IMR-90 (cell line): ENCODE measurements at regions not wholly inside any gene's neighbourhood (a gene's known extent, or its start where the extent isn't known, plus 50 kb on each side); places are given as distances from the start of the nearest gene placed in this dataset.

ENCODE experiments used
- ATAC-seq: fragments of 200-7000 bp; cut with Tn5 transposase; 2 replicates; pipeline ENCODE4 v1.9.1; 2020; ENCODE audit warnings: low read depth, mild to moderate bottlenecking, moderate library complexity
- BruUV-seq: library from RNA; stranded (reverse); fragments of 400-500 nt; replicated peaks from 2 replicates; lab custom pipeline; 2021; lab: Mats Ljungman, UMichigan
- CTCF ChIA-PET: fragments of 300-600 bp; formaldehyde crosslinking; extraction: SDS; loops from one replicate; lab custom pipeline; 2021; ENCODE audit warnings: antibody characterized with exemption; lab: Yijun Ruan, JAX
- POLR2A ChIA-PET: fragments of 300-600 bp; sonication (Branson Sonifier 250); formaldehyde crosslinking; loops from one replicate; lab custom pipeline; 2022; ENCODE audit warnings: antibody characterized with exemption; ENCODE audit not compliant: unreplicated experiment; lab: Charles Lee
- DNase-seq: peaks from one replicate; pipeline ENCODE4 v3.0.0; 2013
- H2AFZ ChIP-seq: replicated peaks from 2 replicates; pipeline ENCODE3; 2013; ENCODE audit warnings: low read length, mild to moderate bottlenecking; ENCODE audit not compliant: poor library complexity
- H2AK5ac ChIP-seq: 2 replicates; pipeline ENCODE4 v1.6.1; 2013; ENCODE audit warnings: low read depth, low read length, inconsistent platforms
- H2AK9ac ChIP-seq: replicated peaks from 2 replicates; pipeline ENCODE3; 2013; ENCODE audit warnings: mild to moderate bottlenecking, low read depth, low read length, moderate library complexity; ENCODE audit not compliant: poor library complexity
- H2BK120ac ChIP-seq: 2 replicates; pipeline ENCODE4 v1.6.1; 2013; ENCODE audit warnings: low read depth, low read length, inconsistent platforms
- H2BK15ac ChIP-seq: 3 replicates; pipeline ENCODE4 v1.6.1; 2013; ENCODE audit warnings: low read depth, low read length, inconsistent platforms
- H2BK20ac ChIP-seq: 2 replicates; pipeline ENCODE4 v1.6.1; 2013; ENCODE audit warnings: low read depth, mild to moderate bottlenecking, inconsistent platforms, low read length, moderate library complexity
- H2BK5ac ChIP-seq: 2 replicates; pipeline ENCODE4 v1.6.1; 2013; ENCODE audit warnings: mild to moderate bottlenecking, low read depth, low read length, inconsistent platforms; ENCODE audit not compliant: poor library complexity, severe bottlenecking
- H3K14ac ChIP-seq: replicated peaks from 2 replicates; pipeline ENCODE4 v1.6.1; 2013; ENCODE audit warnings: low read depth, low read length, inconsistent platforms
- H3K18ac ChIP-seq: 2 replicates; pipeline ENCODE4 v1.6.1; 2013; ENCODE audit warnings: low read depth, low read length, control low read depth
- H3K23ac ChIP-seq: 2 replicates; pipeline ENCODE4 v1.6.1; 2013; ENCODE audit warnings: low read depth, low read length, inconsistent platforms
- H3K27ac ChIP-seq: 2 replicates; pipeline ENCODE4 v1.5.1; 2013; ENCODE audit warnings: mild to moderate bottlenecking, control low read depth, low read length; ENCODE audit not compliant: insufficient read depth
- H3K27me3 ChIP-seq: 2 replicates; pipeline ENCODE4 v1.6.1; 2013; ENCODE audit warnings: low read length; ENCODE audit not compliant: control insufficient read depth, insufficient read depth
- H3K36me3 ChIP-seq: 2 replicates; pipeline ENCODE4 v1.6.1; 2013; ENCODE audit warnings: low read length, mixed read lengths; ENCODE audit not compliant: control insufficient read depth, insufficient read depth
- H3K4ac ChIP-seq: 2 replicates; pipeline ENCODE4 v1.6.1; 2013; ENCODE audit warnings: low read depth, low read length, inconsistent platforms
- H3K4me1 ChIP-seq: 2 replicates; pipeline ENCODE4 v1.6.1; 2013; ENCODE audit warnings: low read length, mixed read lengths; ENCODE audit not compliant: control insufficient read depth, insufficient read depth
- H3K4me2 ChIP-seq: 2 replicates; pipeline ENCODE4 v1.6.1; 2013; ENCODE audit warnings: low read depth, mild to moderate bottlenecking, control low read depth, low read length, moderate library complexity
- H3K4me3 ChIP-seq: 2 replicates; pipeline ENCODE4 v1.5.1; 2013; ENCODE audit warnings: low read depth, mild to moderate bottlenecking, control low read depth, low read length, moderate library complexity; ENCODE audit not compliant: insufficient read depth
- H3K56ac ChIP-seq: 2 replicates; pipeline ENCODE4 v1.6.1; 2013; ENCODE audit warnings: low read length, inconsistent platforms; ENCODE audit not compliant: insufficient read depth; ENCODE audit errors: extremely low read depth
- H3K79me1 ChIP-seq, 2 experiments: 2 replicates each; pipeline ENCODE4 v1.6.1; 2013; ENCODE audit warnings: low read length in 2 of 2, inconsistent platforms in 1 of 2, low read depth in 1 of 2
- H3K9ac ChIP-seq: 2 replicates; pipeline ENCODE4 v1.6.1; 2013; ENCODE audit warnings: low read depth, low read length, control low read depth
- H3K9me1 ChIP-seq: 2 replicates; pipeline ENCODE4 v1.6.1; 2013; ENCODE audit warnings: low read length, inconsistent platforms; ENCODE audit not compliant: insufficient read depth
- H3K9me3 ChIP-seq: 2 replicates; pipeline ENCODE4 v1.6.1; 2013; ENCODE audit warnings: low read length; ENCODE audit not compliant: control insufficient read depth, insufficient read depth
- H4K20me1 ChIP-seq: 2 replicates; pipeline ENCODE4 v1.6.1; 2013; ENCODE audit warnings: low read length, inconsistent platforms; ENCODE audit not compliant: insufficient read depth
- H4K5ac ChIP-seq: 2 replicates; pipeline ENCODE4 v1.6.1; 2013; ENCODE audit warnings: mild to moderate bottlenecking, low read depth, low read length, control low read depth
- H4K8ac ChIP-seq, 2 experiments: 2 replicates each; pipeline ENCODE4 v1.6.1; 2013; ENCODE audit warnings: low read depth in 2 of 2, low read length in 2 of 2, control low read depth in 1 of 2, inconsistent platforms in 1 of 2
- H4K91ac ChIP-seq: 2 replicates; pipeline ENCODE4 v1.6.1; 2013; ENCODE audit warnings: low read depth, low read length, inconsistent platforms; ENCODE audit not compliant: insufficient read depth
- BHLHE40 ChIP-seq: fragments of 150-350 bp; IDR thresholded peaks from 2 replicates; pipeline ENCODE4 v1.6.1; 2016; ENCODE audit warnings: mild to moderate bottlenecking, low read depth, low read length
- CEBPB ChIP-seq: IDR thresholded peaks from 2 replicates; pipeline ENCODE4 v1.6.1; 2012; ENCODE audit warnings: low read depth, low read length, improper control_type of control experiment
- CHD1 ChIP-seq: IDR thresholded peaks from 2 replicates; pipeline ENCODE4 v1.6.1; 2012; ENCODE audit warnings: low read depth, low read length, improper control_type of control experiment
- CTCF ChIP-seq: conservative IDR thresholded peaks from 2 replicates; pipeline ENCODE4 v1.5.1; 2012; ENCODE audit warnings: mild to moderate bottlenecking, low read depth, low read length, improper control_type of control experiment
- ELK1 ChIP-seq: fragments of 150-350 bp; IDR thresholded peaks from 2 replicates; pipeline ENCODE4 v1.6.1; 2016; ENCODE audit warnings: low read depth, mild to moderate bottlenecking, low read length, moderate library complexity, borderline replicate concordance
- FOS ChIP-seq: fragments of 150-350 bp; IDR thresholded peaks from 2 replicates; pipeline ENCODE4 v1.6.1; 2016; ENCODE audit warnings: low read depth, low read length
- MAFK ChIP-seq: IDR thresholded peaks from 2 replicates; pipeline ENCODE4 v1.6.1; 2012; ENCODE audit warnings: low read depth, low read length, improper control_type of control experiment
- MAZ ChIP-seq: IDR thresholded peaks from 2 replicates; pipeline ENCODE4 v1.6.1; 2012; ENCODE audit warnings: low read depth, mild to moderate bottlenecking, low read length, improper control_type of control experiment, moderate library complexity, borderline replicate concordance
- MXI1 ChIP-seq: IDR thresholded peaks from 2 replicates; pipeline ENCODE4 v1.6.1; 2012; ENCODE audit warnings: low read depth, mild to moderate bottlenecking, low read length, moderate library complexity, borderline replicate concordance
- NFE2L2 ChIP-seq: fragments of 150-350 bp; IDR thresholded peaks from 2 replicates; pipeline ENCODE4 v1.6.1; 2016; ENCODE audit warnings: low read depth, mild to moderate bottlenecking, low read length
- POLR2A ChIP-seq: IDR thresholded peaks from 2 replicates; pipeline ENCODE4 v1.6.1; 2012; ENCODE audit warnings: mild to moderate bottlenecking, low read depth, low read length
- RAD21 ChIP-seq: IDR thresholded peaks from 2 replicates; pipeline ENCODE4 v1.6.1; 2012; ENCODE audit warnings: low read length, improper control_type of control experiment
- RCOR1 ChIP-seq: IDR thresholded peaks from 2 replicates; pipeline ENCODE4 v1.6.1; 2012; ENCODE audit warnings: mild to moderate bottlenecking, low read length, improper control_type of control experiment; ENCODE audit not compliant: insufficient replicate concordance
- RFX5 ChIP-seq: IDR thresholded peaks from 2 replicates; pipeline ENCODE4 v1.8.0; 2012; ENCODE audit warnings: low read depth, mild to moderate bottlenecking, low read length, moderate library complexity
- SMC3 ChIP-seq: fragments of 150-350 bp; IDR thresholded peaks from 2 replicates; pipeline ENCODE4 v1.6.1; 2016; ENCODE audit warnings: low read depth, mild to moderate bottlenecking, antibody characterized with exemption, low read length, moderate library complexity
- USF2 ChIP-seq: fragments of 150-350 bp; IDR thresholded peaks from 2 replicates; pipeline ENCODE4 v1.6.1; 2017; ENCODE audit warnings: mild to moderate bottlenecking, antibody characterized with exemption, low read length, low read depth
- WGBS, 2 experiments: methylation state at CpG; one replicate each; pipeline versions ENCODE4 v1.1.5 to v1.1.7; 2013; ENCODE audit warnings: missing lambda C conversion rate in 2 of 2; ENCODE audit not compliant: insufficient read length in 1 of 2; ENCODE audit errors: extremely low coverage in 2 of 2; 5-methylcytosine and 5-hydroxymethylcytosine counted together
- dilution Hi-C: fragments of 300-500 bp; cut with HindIII; formaldehyde crosslinking; loops from one replicate; pipeline ENCODE4 v1.14.3; 2018; ENCODE audit warnings: low sequenced_read_pairs; ENCODE audit not compliant: unreplicated experiment
- in situ Hi-C: fragments of 300-500 bp; cut with MboI; formaldehyde crosslinking; loops from 3 replicates; pipeline ENCODE4 v1.14.3; 2019; ENCODE audit warnings: low sequenced_read_pairs, inconsistent platforms, mixed read lengths
- intact Hi-C: fragments of 100-400 bp; cut with micrococcal nuclease; formaldehyde crosslinking; loops from 2 replicates; pipeline ENCODE4 v1.10.0; 2022

GRCh38 chr3:178236555-178237277 is 299.5 kb upstream of the KCNMB2 start:
- no peak overlapping the region for H3K4ac ChIP-seq
- no peak overlapping the region for H2BK20ac ChIP-seq
- no peak overlapping the region for H3K18ac ChIP-seq
- no peak overlapping the region for H2AFZ ChIP-seq
- H3K4me1 ChIP-seq = no peaks in the 10 kb centered on the region
- no peaks in the 10 kb centered on the region for H3K27me3 ChIP-seq
- BruUV-seq = no TSS peak
- DNase-seq = peak; percentile 28
- ChIA-PET CTCF (interaction anchor here (0.6 kb wide), 2 partner anchors 34 to 188 kb away, joined by 3 to 4 read pairs; no protein-coding TSS in a partner anchor), POLR2A (no interaction called here)
- no peak overlapping the region for H2AK9ac ChIP-seq
- H2BK120ac ChIP-seq = no peak overlapping the region
- dilution Hi-C loops (no loop called here), in situ Hi-C loops (no loop called here), intact Hi-C loops (no loop called here)
- TF ChIP-seq RCOR1 (no peak), BHLHE40 (no peak), USF2 (no peak), NFE2L2 (no peak), RFX5 (no peak), FOS (no peak), CTCF (no peak), RAD21 (no peak), MXI1 (no peak), MAFK (no peak), ELK1 (no peak), MAZ (no peak), CHD1 (no peak), POLR2A (no peak), SMC3 (no peak), CEBPB (no peak)
- H3K36me3 ChIP-seq = no peaks in the 10 kb centered on the region
- no peak overlapping the region for H3K9ac ChIP-seq
- no peak overlapping the region for H3K4me3 ChIP-seq
- H2BK15ac ChIP-seq = no peak overlapping the region
- no peak overlapping the region for H3K23ac ChIP-seq
- H3K27ac ChIP-seq = no peak overlapping the region
- H4K8ac ChIP-seq = no peak overlapping the region
- H2AK5ac ChIP-seq = no peak overlapping the region
- WGBS, 2 experiments = 100% methylated on average over 2 of the region's 5 CpGs; no CpG with 5 or more reads in 1 of the 2 experiments
- no peaks in the 10 kb centered on the region for H3K9me1 ChIP-seq
- H4K91ac ChIP-seq = no peak overlapping the region
- H3K4me2 ChIP-seq = no peak overlapping the region
- no peaks in the 10 kb centered on the region for H3K9me3 ChIP-seq
- no peak overlapping the region for H3K14ac ChIP-seq
- no peaks in the 10 kb centered on the region for H3K79me1 ChIP-seq
- ATAC-seq = peak; percentile 35; the same call in 1 of the 2 replicates
- H4K20me1 ChIP-seq = no peaks in the 10 kb centered on the region
- no peak overlapping the region for H4K5ac ChIP-seq
- no peak overlapping the region for H3K56ac ChIP-seq
- H2BK5ac ChIP-seq = no peak overlapping the region
